SK-N-SH treated with all-trans-retinoic acid at 6 μM for 48 hours (cell line): ENCODE measurements at regions not wholly inside any gene's neighbourhood (a gene's known extent, or its start where the extent isn't known, plus 50 kb on each side); places are given as distances from the start of the nearest gene placed in this dataset.

Source experiments
- ATAC-seq: fragments of 200-7000 bp; cut with Tn5 transposase; 3 replicates; pipeline ENCODE4 v1.9.1; 2020; ENCODE audit warnings: mild to moderate bottlenecking, moderate library complexity
- ARNTL ChIP-seq: fragments of 450-650 bp; formaldehyde crosslinking; IDR thresholded peaks from 2 replicates; pipeline ENCODE4 v1.5.0; 2020; ENCODE audit warnings: low read depth, mild to moderate bottlenecking, moderate library complexity, borderline replicate concordance
- BACH2 ChIP-seq: fragments of 250-450 bp; sonication (Bioruptor Pico); IDR thresholded peaks from 2 replicates; pipeline ENCODE4 v1.9.0; 2021; ENCODE audit warnings: mild to moderate bottlenecking, borderline replicate concordance
- CSDC2 ChIP-seq: fragments of 250-450 bp; sonication (Bioruptor Pico); IDR thresholded peaks from 2 replicates; pipeline ENCODE4 v1.5.0; 2020; ENCODE audit warnings: mild to moderate bottlenecking, moderate library complexity
- CSRNP3 ChIP-seq: fragments of 250-450 bp; sonication (Bioruptor Pico); IDR thresholded peaks from 2 replicates; pipeline ENCODE4 v1.5.1; 2021; ENCODE audit warnings: mild to moderate bottlenecking, moderate library complexity
- ESRRG ChIP-seq: fragments of 250-450 bp; sonication (Bioruptor Pico); IDR thresholded peaks from 2 replicates; pipeline ENCODE4 v1.6.1; 2021; ENCODE audit warnings: mild to moderate bottlenecking
- GLIS3 ChIP-seq: fragments of 250-450 bp; sonication (Bioruptor Pico); IDR thresholded peaks from 2 replicates; pipeline ENCODE4 v1.5.0; 2020; ENCODE audit warnings: mild to moderate bottlenecking, moderate library complexity
- OSR1 ChIP-seq: fragments of 250-450 bp; sonication (Bioruptor Pico); IDR thresholded peaks from 2 replicates; pipeline ENCODE4 v1.8.0; 2022; ENCODE audit warnings: moderate library complexity, mild to moderate bottlenecking, inconsistent platforms
- PPARA ChIP-seq: fragments of 250-450 bp; sonication (Bioruptor Pico); IDR thresholded peaks from 2 replicates; pipeline ENCODE4 v1.5.0; 2020; ENCODE audit warnings: mild to moderate bottlenecking, borderline replicate concordance
- RARB ChIP-seq: fragments of 250-450 bp; sonication (Bioruptor Pico); IDR thresholded peaks from 2 replicates; pipeline ENCODE4 v1.8.0; 2021; ENCODE audit warnings: mild to moderate bottlenecking, moderate library complexity
- SNAI2 ChIP-seq: fragments of 250-450 bp; sonication (Bioruptor Pico); IDR thresholded peaks from 2 replicates; pipeline ENCODE4 v1.5.0; 2020; ENCODE audit warnings: mild to moderate bottlenecking, moderate library complexity
- TCF4 ChIP-seq: fragments of 250-450 bp; sonication (Bioruptor Pico); IDR thresholded peaks from 2 replicates; pipeline ENCODE4 v1.8.0; 2021; ENCODE audit warnings: mild to moderate bottlenecking, moderate library complexity, borderline replicate concordance
- TOX ChIP-seq: fragments of 250-450 bp; sonication (Bioruptor Pico); IDR thresholded peaks from 2 replicates; pipeline ENCODE4 v1.8.0; 2021; ENCODE audit warnings: mild to moderate bottlenecking, moderate library complexity, borderline replicate concordance
- TSHZ2 ChIP-seq: fragments of 250-450 bp; sonication (Bioruptor Pico); IDR thresholded peaks from 2 replicates; pipeline ENCODE4 v1.5.0; 2020; ENCODE audit warnings: mild to moderate bottlenecking, moderate library complexity
- ZC3H10 ChIP-seq: fragments of 250-450 bp; sonication (Bioruptor Pico); IDR thresholded peaks from 2 replicates; pipeline ENCODE4 v1.5.1; 2021; ENCODE audit warnings: mild to moderate bottlenecking, moderate library complexity
- ZFP30 ChIP-seq: fragments of 450-650 bp; formaldehyde crosslinking; IDR thresholded peaks from 2 replicates; pipeline ENCODE4 v1.5.0; 2022; ENCODE audit warnings: mild to moderate bottlenecking, moderate library complexity
- ZNF565 ChIP-seq: fragments of 450-650 bp; formaldehyde crosslinking; conservative IDR thresholded peaks from 2 replicates; pipeline ENCODE4 v1.5.0; 2020; ENCODE audit warnings: low read depth, mild to moderate bottlenecking, moderate library complexity
- ZNF70 ChIP-seq: fragments of 450-650 bp; formaldehyde crosslinking; IDR thresholded peaks from 2 replicates; pipeline ENCODE4 v1.5.0; 2020; ENCODE audit warnings: mild to moderate bottlenecking, moderate library complexity
- ZNF8 ChIP-seq: fragments of 450-650 bp; formaldehyde crosslinking; IDR thresholded peaks from 2 replicates; pipeline ENCODE4 v1.5.0; 2020; ENCODE audit warnings: mild to moderate bottlenecking, moderate library complexity
- TF ChIP-seq, protein P1 (sequence below): fragments of 250-450 bp; sonication (Bioruptor Pico); IDR thresholded peaks from 2 replicates; pipeline ENCODE4 v1.5.1; 2020; ENCODE audit warnings: low read depth, mild to moderate bottlenecking, moderate library complexity
- TF ChIP-seq, protein P2 (sequence below): fragments of 250-450 bp; sonication (Bioruptor Pico); IDR thresholded peaks from 2 replicates; pipeline ENCODE4 v1.8.0; 2021; ENCODE audit warnings: low read depth, mild to moderate bottlenecking, moderate library complexity, borderline replicate concordance

GRCh38 chr7:133132906-133133305, 51.0 kb upstream of the CHCHD3 start:
- TF ChIP-seq TCF4 (CRISPR knock-in tag): no peak
- TF ChIP-seq TSHZ2 (CRISPR knock-in tag): no peak
- TF ChIP-seq ARNTL (CRISPR knock-in tag): no peak
- TF ChIP-seq ESRRG (CRISPR knock-in tag): no peak
- TF ChIP-seq PPARA (CRISPR knock-in tag): no peak
- TF ChIP-seq ZC3H10 (CRISPR knock-in tag): no peak
- TF ChIP-seq RARB (CRISPR knock-in tag): no peak
- no peak for TF ChIP-seq BACH2
- no peak for TF ChIP-seq ZNF8 (CRISPR knock-in tag)
- TF ChIP-seq OSR1: no peak
- TF ChIP-seq, protein P1, sequence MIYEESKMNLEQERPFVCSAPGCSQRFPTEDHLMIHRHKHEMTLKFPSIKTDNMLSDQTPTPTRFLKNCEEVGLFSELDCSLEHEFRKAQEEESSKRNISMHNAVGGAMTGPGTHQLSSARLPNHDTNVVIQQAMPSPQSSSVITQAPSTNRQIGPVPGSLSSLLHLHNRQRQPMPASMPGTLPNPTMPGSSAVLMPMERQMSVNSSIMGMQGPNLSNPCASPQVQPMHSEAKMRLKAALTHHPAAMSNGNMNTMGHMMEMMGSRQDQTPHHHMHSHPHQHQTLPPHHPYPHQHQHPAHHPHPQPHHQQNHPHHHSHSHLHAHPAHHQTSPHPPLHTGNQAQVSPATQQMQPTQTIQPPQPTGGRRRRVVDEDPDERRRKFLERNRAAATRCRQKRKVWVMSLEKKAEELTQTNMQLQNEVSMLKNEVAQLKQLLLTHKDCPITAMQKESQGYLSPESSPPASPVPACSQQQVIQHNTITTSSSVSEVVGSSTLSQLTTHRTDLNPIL (CRISPR knock-in tag): no peak
- TF ChIP-seq ZNF70 (CRISPR knock-in tag): no peak
- no peak for ATAC-seq

DNA sequence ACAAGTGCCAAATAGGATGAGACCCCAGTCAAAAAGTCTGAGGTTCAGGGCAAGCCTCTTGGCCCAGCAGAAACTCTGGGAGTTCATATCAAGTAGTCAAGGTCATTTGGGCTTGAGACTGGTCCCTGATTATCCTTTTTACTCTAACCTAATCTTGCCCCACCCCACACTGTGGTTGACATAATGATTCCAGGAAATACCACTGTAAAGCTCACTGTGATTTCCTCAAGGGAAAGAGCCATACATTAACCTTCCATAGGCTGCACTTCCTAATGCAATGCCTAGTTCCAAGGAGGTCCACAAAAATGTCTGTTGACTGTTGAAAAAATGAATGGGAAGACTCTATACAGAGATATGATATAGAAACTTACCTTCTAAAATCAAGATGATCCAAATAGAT, 52.9 kb upstream of the CHCHD3 start:
- ATAC-seq: no peak
- TF ChIP-seq ZNF565 (CRISPR knock-in tag) (no peak), GLIS3 (no peak), SNAI2 (CRISPR knock-in tag) (no peak), TSHZ2 (CRISPR knock-in tag) (no peak), ZFP30 (CRISPR knock-in tag) (no peak), CSDC2 (CRISPR knock-in tag) (no peak), ZC3H10 (CRISPR knock-in tag) (no peak)
- TF ChIP-seq, protein P2, sequence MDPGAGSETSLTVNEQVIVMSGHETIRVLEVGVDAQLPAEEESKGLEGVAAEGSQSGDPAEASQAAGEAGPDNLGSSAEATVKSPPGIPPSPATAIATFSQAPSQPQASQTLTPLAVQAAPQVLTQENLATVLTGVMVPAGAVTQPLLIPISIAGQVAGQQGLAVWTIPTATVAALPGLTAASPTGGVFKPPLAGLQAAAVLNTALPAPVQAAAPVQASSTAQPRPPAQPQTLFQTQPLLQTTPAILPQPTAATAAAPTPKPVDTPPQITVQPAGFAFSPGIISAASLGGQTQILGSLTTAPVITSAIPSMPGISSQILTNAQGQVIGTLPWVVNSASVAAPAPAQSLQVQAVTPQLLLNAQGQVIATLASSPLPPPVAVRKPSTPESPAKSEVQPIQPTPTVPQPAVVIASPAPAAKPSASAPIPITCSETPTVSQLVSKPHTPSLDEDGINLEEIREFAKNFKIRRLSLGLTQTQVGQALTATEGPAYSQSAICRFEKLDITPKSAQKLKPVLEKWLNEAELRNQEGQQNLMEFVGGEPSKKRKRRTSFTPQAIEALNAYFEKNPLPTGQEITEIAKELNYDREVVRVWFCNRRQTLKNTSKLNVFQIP (CRISPR knock-in tag): no peak

DNA sequence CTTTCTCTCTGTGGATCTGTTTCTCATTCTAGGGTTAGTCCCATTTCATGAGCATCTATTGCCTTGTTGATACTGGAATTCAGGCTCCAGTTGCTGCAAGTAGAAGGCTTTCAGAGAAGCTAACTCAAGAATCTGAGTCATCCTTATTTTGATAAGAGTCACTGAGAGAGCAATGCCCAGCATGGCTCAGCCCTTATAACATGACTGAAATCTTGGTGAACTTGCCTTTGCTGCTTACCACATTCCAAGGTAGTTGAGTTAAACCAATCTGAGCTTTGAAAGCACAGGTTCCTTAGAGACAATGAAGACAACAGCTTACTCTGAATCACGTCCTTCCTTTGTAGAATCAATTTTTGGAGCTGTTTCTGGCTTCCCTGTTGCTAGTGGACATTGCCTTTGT, 53.6 kb upstream of the CHCHD3 start:
- no peak for ATAC-seq
- no peak for TF ChIP-seq TCF4 (CRISPR knock-in tag)
- TF ChIP-seq TOX (CRISPR knock-in tag): no peak
- TF ChIP-seq ESRRG (CRISPR knock-in tag): no peak
- TF ChIP-seq CSDC2 (CRISPR knock-in tag): no peak
- no peak for TF ChIP-seq ZNF565 (CRISPR knock-in tag)
- no peak for TF ChIP-seq CSRNP3 (CRISPR knock-in tag)
- TF ChIP-seq ZC3H10 (CRISPR knock-in tag): no peak
- no peak for TF ChIP-seq ZNF8 (CRISPR knock-in tag)
- TF ChIP-seq BACH2: no peak
- no peak for TF ChIP-seq ZNF70 (CRISPR knock-in tag)
- no peak for TF ChIP-seq RARB (CRISPR knock-in tag)
- no peak for TF ChIP-seq TSHZ2 (CRISPR knock-in tag)
